Epithelial cell of esophagus (primary cell): ENCODE measurements at regions not wholly inside any gene's neighbourhood (a gene's known extent, or its start where the extent isn't known, plus 50 kb on each side); places are given as distances from the start of the nearest gene placed in this dataset.

Experiments used
- DNase-seq: peaks from one replicate; pipeline ENCODE4 v3.0.0; 2010; ENCODE audit warnings: low read depth
- H3K4me3 ChIP-seq: 2 replicates; pipeline ENCODE4 v1.5.1; 2011; ENCODE audit warnings: mild to moderate bottlenecking, low read length, control low read depth
- CTCF ChIP-seq: IDR thresholded peaks from 2 replicates; pipeline ENCODE4 v1.5.1; 2011; ENCODE audit warnings: low read depth, mild to moderate bottlenecking, low read length, control low read depth, inconsistent platforms; ENCODE audit not compliant: insufficient read depth; ENCODE audit errors: missing control alignments

- peak; percentile 42 for TF ChIP-seq CTCF
- peak; percentile 45 for DNase-seq
- no peak overlapping the region for H3K4me3 ChIP-seq
Observed at GRCh38 chrX:13898083-13898482, 81.2 kb upstream of the GPM6B start.

GRCh38 chrX:13897566-13897965, 80.7 kb upstream of the GPM6B start:
- no peak for TF ChIP-seq CTCF
- H3K4me3 ChIP-seq, result no peak overlapping the region
- no peak for DNase-seq

GRCh38 chrX:13894888-13895565, 78.1 kb upstream of the GPM6B start:
- no peak for TF ChIP-seq CTCF
- H3K4me3 ChIP-seq, result no peak overlapping the region
- DNase-seq, result no peak

GRCh38 chrX:13893826-13894225, 76.9 kb upstream of the GPM6B start:
- DNase-seq, result no peak
- TF ChIP-seq CTCF, result no peak
- no peak overlapping the region for H3K4me3 ChIP-seq

- H3K4me3 ChIP-seq, result no peak overlapping the region
- DNase-seq, result peak; percentile 64
- TF ChIP-seq CTCF, result no peak
Observed at GRCh38 chrX:13892856-13893255, 76.0 kb upstream of the GPM6B start.

- no peak overlapping the region for H3K4me3 ChIP-seq
- no peak for TF ChIP-seq CTCF
- DNase-seq, result no peak
Observed at GRCh38 chrX:13891377-13892140, 74.7 kb upstream of the GPM6B start.
